Ovary (tissue), 7 donors: ENCODE measurements at regions not wholly inside any gene's neighbourhood (a gene's known extent, or its start where the extent isn't known, plus 50 kb on each side); places are given as distances from the start of the nearest gene placed in this dataset.

ENCODE experiments used
- DNase-seq, 5 donors: peaks; one replicate each; pipeline ENCODE4 v3.0.0-alpha.2; 2019 to 2020
- H3K27ac ChIP-seq, 2 donors: fragments of 200-600 bp; one replicate each; pipeline versions ENCODE4 v1.5.1 to v1.8.0; 2019 to 2022
- H3K27me3 ChIP-seq: fragments of 200-600 bp; one replicate; pipeline ENCODE4 v1.8.0; 2022
- H3K36me3 ChIP-seq: fragments of 200-600 bp; sonication (generic); one replicate; pipeline ENCODE4 v1.5.1; 2019
- H3K4me1 ChIP-seq: one replicate; pipeline ENCODE4 v1.8.1; 2013; ENCODE audit warnings: mild to moderate bottlenecking, moderate library complexity; ENCODE audit not compliant: insufficient read depth
- H3K4me3 ChIP-seq: fragments of 200-600 bp; sonication (generic); one replicate; pipeline ENCODE4 v1.5.1; 2017
- H3K9me3 ChIP-seq, 2 donors: fragments of 200-600 bp in 1 of 2; sonication (generic) in 1 of 2; one replicate each; pipeline versions ENCODE4 v1.5.1 to v1.8.1; 2013 to 2019; ENCODE audit warnings: mild to moderate bottlenecking in 1 of 2, moderate library complexity in 1 of 2
- CTCF ChIP-seq, 3 donors: fragments of 450-650 bp in 2 of 3; fragments of 200-600 bp in 1 of 3; IDR thresholded peaks; one replicate each; pipeline versions ENCODE4 v1.5.1 to v1.8.0; 2016 to 2022; ENCODE audit warnings: antibody characterized with exemption in 3 of 3, mild to moderate bottlenecking in 1 of 3
- EP300 ChIP-seq: sonication (generic); formaldehyde crosslinking; IDR thresholded peaks from one replicate; pipeline ENCODE4 v1.6.1; 2017; ENCODE audit warnings: antibody characterized with exemption
- POLR2A ChIP-seq: fragments of 450-650 bp; IDR thresholded peaks from one replicate; pipeline ENCODE4 v1.6.1; 2017; ENCODE audit warnings: antibody characterized with exemption, mild to moderate bottlenecking, moderate library complexity
- WGBS, 3 donors: extraction: QIAGEN DNeasy Blood & Tissue Kit in 1 of 3; methylation state at CpG; one replicate each; pipeline versions ENCODE4 v1.1.5 to v1.1.7; 2013 to 2017; 5-methylcytosine and 5-hydroxymethylcytosine counted together
- intact Hi-C, 4 donors: fragments of 100-400 bp; cut with DNase I; formaldehyde crosslinking; loops; one replicate each; pipeline versions ENCODE4 v1.11.0 to v1.15.1; 2022 to 2023
- donor health status: DM: no; HTN: no; CAD: no; lungs with moderate emphysema.
- donor health status: DM: no; HTN: no; CAD: no.
- donor health status: Bipolar disorder and iron deficiency.
- donor health status: DM: no; HTN: no; CAD: no.
- donor health status: DM: yes; HTN: yes; CAD: no.

- DNase-seq, result no peak
- TF ChIP-seq CTCF (IDR thresholded peaks at IDR 0.05) (no peak), EP300 (no peak), POLR2A (no peak)
- Histone ChIP-seq H3K27me3 (no peaks in the 10 kb centered on the region), H3K4me3 (no peak overlapping the region), H3K9me3 (no peaks in the 10 kb centered on the region), H3K4me1 (no peaks in the 10 kb centered on the region), H3K36me3 (no peaks in the 10 kb centered on the region), H3K27ac (no peak overlapping the region)
- 71 to 77% (median 73%) methylated on average over 4 of the region's 4 CpGs for WGBS, 3 donors
- intact Hi-C loops, result no loop called here
These were observed 113.6 kb upstream of the MAN1A1 start for GRCh38 chr6:119463081-119463626.

- no peak overlapping the region for H3K4me3 ChIP-seq
- DNase-seq, result no peak
- H3K27me3 ChIP-seq, result no peaks in the 10 kb centered on the region
- H3K36me3 ChIP-seq, result no peaks in the 10 kb centered on the region
- no peak overlapping the region for H3K27ac ChIP-seq
- no peak for TF ChIP-seq EP300
- no peak for TF ChIP-seq POLR2A
- TF ChIP-seq CTCF (IDR thresholded peaks at IDR 0.05), result no peak
- H3K4me1 ChIP-seq, result no peaks in the 10 kb centered on the region
- H3K9me3 ChIP-seq, result no peaks in the 10 kb centered on the region
- intact Hi-C loops, result no loop called here
- 72 to 83% (median 74%) methylated on average over 1 of the region's 1 CpG for WGBS, 3 donors
These were observed 111.6 kb upstream of the MAN1A1 start for GRCh38 chr6:119461187-119461586.

- no peak for DNase-seq
- no peaks in the 10 kb centered on the region for H3K36me3 ChIP-seq
- no peak overlapping the region for H3K27ac ChIP-seq
- TF ChIP-seq EP300 (no peak), CTCF (IDR thresholded peaks at IDR 0.05) (no peak), POLR2A (no peak)
- H3K27me3 ChIP-seq, result no peaks in the 10 kb centered on the region
- no peak overlapping the region for H3K4me3 ChIP-seq
- H3K9me3 ChIP-seq, result no peaks in the 10 kb centered on the region
- WGBS, 3 donors, result 76 to 85% (median 83%) methylated on average over 6 of the region's 6 CpGs
- intact Hi-C loops, result no loop called here
- H3K4me1 ChIP-seq, result no peaks in the 10 kb centered on the region
These were observed 109.8 kb upstream of the MAN1A1 start for GRCh38 chr6:119459207-119459974.

GRCh38 chr6:119454714-119455113 lies 105.2 kb upstream of the MAN1A1 start:
- Histone ChIP-seq H3K9me3 (no peaks in the 10 kb centered on the region), H3K27me3 (no peaks in the 10 kb centered on the region), H3K36me3 (no peaks in the 10 kb centered on the region), H3K4me1 (no peaks in the 10 kb centered on the region), H3K27ac (no peak overlapping the region), H3K4me3 (no peak overlapping the region)
- intact Hi-C loops, result no loop called here
- WGBS, 3 donors, result 76 to 97% (median 90%) methylated on average over 2 of the region's 2 CpGs
- DNase-seq, result no peak
- no peak for TF ChIP-seq CTCF (IDR thresholded peaks at IDR 0.05)
- no peak for TF ChIP-seq POLR2A
- no peak for TF ChIP-seq EP300
